Iris pigment epithelial cell (primary cell): ENCODE measurements at regions not wholly inside any gene's neighbourhood (a gene's known extent, or its start where the extent isn't known, plus 50 kb on each side); places are given as distances from the start of the nearest gene placed in this dataset.
A peak's percentile ranks its signal among the peaks of the same experiment; 100 is the strongest.
"Not testable (repeated sequence)": the region's sequence is repeated elsewhere in the genome, so short reads cannot be mapped to it uniquely, and the experiment has no call there.

ENCODE experiments used
- DNase-seq: peaks from one replicate; pipeline ENCODE4 v3.0.0-alpha.2; 2011; ENCODE audit warnings: low read depth

GRCh38 chr22:26922806-26923205, 265.4 kb downstream of the MIAT start:
- no peak for DNase-seq

GRCh38 chr22:26923531-26923930, 266.1 kb downstream of the MIAT start:
- no peak for DNase-seq

GRCh38 chr22:26927821-26928220, 270.4 kb downstream of the MIAT start:
- DNase-seq, result no peak

- DNase-seq, result no peak
These were observed 274.1 kb downstream of the MIAT start for GRCh38 chr22:26931471-26931870.

- DNase-seq, result no peak
These were observed 275.8 kb downstream of the MIAT start for GRCh38 chr22:26933105-26933590.

- no peak for DNase-seq
These were observed 279.8 kb downstream of the MIAT start for GRCh38 chr22:26937213-26937612.

- DNase-seq, result no peak
These were observed 282.1 kb downstream of the MIAT start for GRCh38 chr22:26939466-26939865.

- no peak for DNase-seq
These were observed 284.7 kb downstream of the MIAT start for GRCh38 chr22:26941896-26942636.

- no peak for DNase-seq
These were observed 285.2 kb downstream of the MIAT start for GRCh38 chr22:26942637-26942957.

GRCh38 chr22:26945565-26945964, 288.2 kb downstream of the MIAT start:
- no peak for DNase-seq

- peak; percentile 9 for DNase-seq
These were observed 291.8 kb downstream of the MIAT start for GRCh38 chr22:26949193-26949592.

GRCh38 chr22:26951139-26951538, 293.8 kb downstream of the MIAT start:
- not testable (repeated sequence) for DNase-seq

GRCh38 chr22:26952004-26952403, 294.6 kb downstream of the MIAT start:
- no peak for DNase-seq

- no peak for DNase-seq
These were observed 295.1 kb downstream of the MIAT start for GRCh38 chr22:26952451-26953011.

- DNase-seq, result no peak
These were observed 295.9 kb downstream of the MIAT start for GRCh38 chr22:26953012-26953883.

GRCh38 chr22:26956371-26956770, 299.0 kb downstream of the MIAT start:
- DNase-seq, result no peak

- DNase-seq, result no peak
These were observed 299.8 kb downstream of the MIAT start for GRCh38 chr22:26957176-26957575.

- DNase-seq, result peak; percentile 7
These were observed 300.5 kb downstream of the MIAT start for GRCh38 chr22:26957897-26958296.

- DNase-seq, result no peak
These were observed 301.0 kb downstream of the MIAT start for GRCh38 chr22:26958378-26958777.

GRCh38 chr22:26964642-26965041, 307.3 kb downstream of the MIAT start:
- no peak for DNase-seq

GRCh38 chr22:26967282-26967681, 309.9 kb downstream of the MIAT start:
- no peak for DNase-seq

- DNase-seq, result no peak
These were observed 311.6 kb downstream of the MIAT start for GRCh38 chr22:26968859-26969523.
